Neural progenitor cell (in vitro differentiated cells): ENCODE measurements at regions not wholly inside any gene's neighbourhood (a gene's known extent, or its start where the extent isn't known, plus 50 kb on each side); places are given as distances from the start of the nearest gene placed in this dataset.

ENCODE experiments used
- EZH2 ChIP-seq: fragments of 200-600 bp; sonication (generic); IDR thresholded peaks from 2 replicates; pipeline ENCODE4 v1.6.1; 2017; ENCODE audit warnings: antibody characterized with exemption, mild to moderate bottlenecking, moderate library complexity
- EZH2phosphoT487 ChIP-seq: fragments of 200-600 bp; sonication (generic); IDR thresholded peaks from 2 replicates; pipeline ENCODE4 v1.6.1; 2017; ENCODE audit warnings: antibody characterized with exemption
- TF ChIP-seq, protein P1 (sequence below): fragments of 200-600 bp; sonication (generic); IDR thresholded peaks from 2 replicates; pipeline ENCODE4 v1.5.1; 2017; ENCODE audit warnings: antibody characterized with exemption, mild to moderate bottlenecking

- TF ChIP-seq, protein P1, sequence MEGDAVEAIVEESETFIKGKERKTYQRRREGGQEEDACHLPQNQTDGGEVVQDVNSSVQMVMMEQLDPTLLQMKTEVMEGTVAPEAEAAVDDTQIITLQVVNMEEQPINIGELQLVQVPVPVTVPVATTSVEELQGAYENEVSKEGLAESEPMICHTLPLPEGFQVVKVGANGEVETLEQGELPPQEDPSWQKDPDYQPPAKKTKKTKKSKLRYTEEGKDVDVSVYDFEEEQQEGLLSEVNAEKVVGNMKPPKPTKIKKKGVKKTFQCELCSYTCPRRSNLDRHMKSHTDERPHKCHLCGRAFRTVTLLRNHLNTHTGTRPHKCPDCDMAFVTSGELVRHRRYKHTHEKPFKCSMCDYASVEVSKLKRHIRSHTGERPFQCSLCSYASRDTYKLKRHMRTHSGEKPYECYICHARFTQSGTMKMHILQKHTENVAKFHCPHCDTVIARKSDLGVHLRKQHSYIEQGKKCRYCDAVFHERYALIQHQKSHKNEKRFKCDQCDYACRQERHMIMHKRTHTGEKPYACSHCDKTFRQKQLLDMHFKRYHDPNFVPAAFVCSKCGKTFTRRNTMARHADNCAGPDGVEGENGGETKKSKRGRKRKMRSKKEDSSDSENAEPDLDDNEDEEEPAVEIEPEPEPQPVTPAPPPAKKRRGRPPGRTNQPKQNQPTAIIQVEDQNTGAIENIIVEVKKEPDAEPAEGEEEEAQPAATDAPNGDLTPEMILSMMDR = no peak
- no peak for TF ChIP-seq EZH2
- no peak for TF ChIP-seq EZH2phosphoT487
Observed at GRCh38 chr10:111599943-111600342, 523.1 kb downstream of the ADRA2A start.
